AG20443 (cell line): ENCODE measurements at regions not wholly inside any gene's neighbourhood (a gene's known extent, or its start where the extent isn't known, plus 50 kb on each side); places are given as distances from the start of the nearest gene placed in this dataset.
"Not testable (repeated sequence)": the region's sequence is repeated elsewhere in the genome, so short reads cannot be mapped to it uniquely, and the experiment has no call there.

Experiments used
- DNase-seq: peaks from one replicate; pipeline ENCODE4 v3.0.0; 2012; ENCODE audit warnings: low spot score, mixed read lengths

GRCh38 chr10:80949785-80950184 is 412.1 kb downstream of the SH2D4B start:
- no peak for DNase-seq

DNA sequence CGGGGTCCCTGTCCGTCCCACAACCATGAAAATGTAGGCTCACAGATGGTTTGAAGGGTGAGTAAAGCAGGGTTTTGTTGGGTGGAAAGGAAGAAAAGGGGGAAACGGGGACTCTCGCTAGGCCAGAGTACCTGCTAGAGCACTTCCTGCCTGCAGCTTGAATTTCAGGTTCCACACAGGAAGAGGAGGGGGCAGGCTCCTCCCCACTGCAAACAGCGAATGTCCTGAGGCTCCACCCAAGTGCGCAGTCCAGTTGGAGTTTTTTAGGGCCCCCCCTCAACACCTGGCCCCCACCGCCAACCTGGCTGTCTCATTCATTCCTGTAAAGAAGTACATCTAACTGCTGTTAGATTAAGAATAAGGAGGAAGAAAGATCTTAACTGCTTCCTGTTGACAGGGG is 414.7 kb downstream of the SH2D4B start:
- no peak for DNase-seq

GRCh38 chr10:80957161-80957560 is 419.5 kb downstream of the SH2D4B start:
- no peak for DNase-seq

DNA sequence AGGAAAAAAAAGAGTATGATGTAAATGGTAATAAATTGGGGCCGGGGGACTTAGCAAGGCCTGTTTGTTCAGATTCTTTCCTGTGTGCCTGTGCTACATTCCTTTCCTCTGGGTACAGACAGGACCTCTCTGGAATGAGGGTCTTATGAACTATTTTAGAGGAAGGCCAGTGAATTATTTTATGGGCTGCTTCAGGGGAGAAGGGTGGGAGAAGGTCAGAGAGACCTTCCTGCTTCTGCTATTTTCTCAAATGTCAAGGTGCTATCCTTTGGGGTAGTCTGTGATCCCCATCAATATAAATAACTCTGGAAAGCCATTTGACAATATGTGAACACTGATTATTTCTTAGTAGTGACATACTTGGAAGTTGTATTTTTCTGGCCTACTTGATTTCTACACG is 426.5 kb downstream of the SH2D4B start:
- no peak for DNase-seq

- DNase-seq, result no peak
Measured at GRCh38 chr10:80964955-80965614, 427.4 kb downstream of the SH2D4B start.

GRCh38 chr10:80966326-80966986 is 428.8 kb downstream of the SH2D4B start:
- no peak for DNase-seq

DNA sequence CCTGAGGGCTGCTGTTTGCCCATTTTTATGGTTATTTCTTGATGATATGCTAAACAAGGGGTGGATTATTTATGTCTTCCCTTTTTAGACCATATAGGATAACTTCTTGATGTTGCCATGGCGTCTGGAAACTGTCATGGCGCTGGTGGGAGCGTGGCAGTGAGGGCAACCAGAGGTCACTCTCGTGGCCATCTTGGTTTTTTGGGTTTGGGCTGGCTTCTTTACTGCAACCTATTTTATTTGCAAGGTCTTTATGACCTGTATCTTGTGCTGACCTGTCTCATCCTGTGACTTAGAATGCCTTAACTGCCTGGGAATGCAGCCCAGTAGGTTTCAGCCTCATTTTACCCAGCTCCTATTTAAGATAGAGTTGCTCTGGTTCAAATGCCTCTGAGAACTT is 429.7 kb downstream of the SH2D4B start:
- DNase-seq, result not testable (repeated sequence)

DNA sequence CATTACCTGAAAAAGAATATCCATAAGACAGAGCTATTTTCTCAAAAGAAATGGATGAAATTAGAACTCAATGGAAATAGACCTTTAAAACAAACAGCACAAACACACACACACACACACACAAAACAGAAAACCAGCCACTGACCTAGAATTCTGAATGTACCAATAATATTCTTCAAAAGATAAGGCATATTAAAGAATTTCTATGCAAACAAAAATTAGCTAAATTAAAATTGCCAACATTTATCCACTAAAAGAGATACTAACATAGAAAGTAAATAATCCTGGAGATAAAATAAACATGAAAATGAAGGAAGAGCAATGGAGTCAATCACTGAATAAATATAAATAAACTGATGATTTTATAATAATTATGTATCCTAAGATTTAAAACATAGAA is 431.2 kb downstream of the SH2D4B start:
- no peak for DNase-seq

DNA sequence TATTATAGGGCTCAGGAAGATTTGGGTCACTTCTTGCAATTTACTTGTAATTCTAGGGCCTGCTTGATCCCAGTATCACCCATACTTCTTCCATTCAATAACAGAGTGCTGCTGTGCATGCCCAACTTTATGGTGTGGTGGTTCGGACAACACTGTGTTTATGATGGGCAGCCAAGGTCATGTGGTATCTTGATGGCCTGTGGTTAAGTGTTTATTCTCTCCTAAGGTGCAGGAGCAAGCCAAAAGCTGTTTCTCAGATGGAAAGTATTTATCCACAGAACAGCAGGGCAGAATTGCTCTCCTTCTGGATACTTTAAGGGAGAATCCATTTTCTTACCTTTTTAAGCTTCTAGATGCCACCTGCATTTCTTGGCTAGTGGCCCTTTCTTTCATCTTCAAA is 433.8 kb downstream of the SH2D4B start:
- no peak for DNase-seq

DNA sequence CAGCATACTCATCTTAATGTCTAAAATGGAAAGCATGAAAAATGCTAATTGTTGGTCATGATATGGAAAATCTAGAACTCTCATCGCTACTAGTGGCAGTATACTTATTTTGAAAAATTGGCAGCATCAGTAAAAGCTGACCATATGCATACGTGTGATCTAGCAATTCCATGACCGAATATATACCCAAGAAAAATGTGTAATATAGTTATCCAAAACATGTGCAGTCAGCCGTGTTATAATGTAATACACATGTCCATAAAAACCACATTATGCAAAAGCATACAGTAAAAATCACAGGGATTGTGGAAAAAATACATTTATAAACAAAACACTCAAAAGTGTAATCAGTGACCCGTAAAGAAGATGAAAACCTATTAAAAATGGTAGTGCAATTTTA is 439.0 kb downstream of the SH2D4B start:
- DNase-seq, result no peak

GRCh38 chr10:80985102-80985501 is 447.4 kb downstream of the SH2D4B start:
- DNase-seq, result no peak

GRCh38 chr10:80986596-80986995 is 448.9 kb downstream of the SH2D4B start:
- DNase-seq, result no peak

DNA sequence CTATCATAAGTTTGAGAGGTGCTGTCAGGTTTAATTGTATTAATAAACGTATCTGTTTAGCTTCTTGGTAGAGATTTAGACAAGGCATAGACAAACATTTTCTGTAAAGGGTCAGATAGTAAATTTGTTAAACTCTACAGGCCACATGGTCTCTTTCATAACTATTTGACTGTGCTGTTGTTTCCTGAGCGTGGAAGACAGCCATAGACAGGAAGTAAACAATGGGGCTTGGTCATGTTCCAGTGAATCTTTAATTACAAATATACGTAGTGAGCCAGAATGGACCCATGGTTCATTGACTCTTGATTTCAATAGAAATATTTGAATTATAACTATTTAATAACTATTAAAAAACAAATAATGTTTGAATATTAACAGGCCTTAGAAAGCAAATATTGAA is 451.1 kb downstream of the SH2D4B start:
- no peak for DNase-seq

GRCh38 chr10:80996615-80997193 is 459.0 kb downstream of the SH2D4B start:
- DNase-seq, result no peak

GRCh38 chr10:81000781-81001180 is 463.1 kb downstream of the SH2D4B start:
- DNase-seq, result no peak

DNA sequence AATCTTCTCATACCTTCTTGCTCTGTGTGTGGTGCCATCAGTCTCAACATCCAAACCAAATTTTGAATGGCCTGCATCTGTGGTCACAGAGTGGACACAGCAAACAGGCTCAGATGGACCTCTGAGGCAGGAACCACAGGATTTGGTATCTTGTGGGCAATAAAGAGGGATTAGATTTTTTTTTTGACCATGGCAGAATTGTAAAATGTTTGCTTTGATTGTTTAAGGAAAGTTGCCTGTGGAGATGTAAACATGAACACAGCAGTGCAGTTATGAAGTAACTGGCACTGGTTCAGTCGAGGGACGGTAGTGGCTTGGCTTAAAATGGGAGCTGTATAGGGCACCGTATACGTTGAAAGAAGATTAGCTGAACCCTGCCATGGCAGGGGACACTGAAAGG is 464.7 kb downstream of the SH2D4B start:
- no peak for DNase-seq

GRCh38 chr10:81007872-81008271 is 470.2 kb downstream of the SH2D4B start:
- DNase-seq, result no peak

GRCh38 chr10:81008726-81009125 is 471.0 kb downstream of the SH2D4B start:
- no peak for DNase-seq

GRCh38 chr10:81009296-81009695 is 471.6 kb downstream of the SH2D4B start:
- DNase-seq, result no peak

- DNase-seq, result no peak
Measured at GRCh38 chr10:81013771-81014170, 476.1 kb downstream of the SH2D4B start.

DNA sequence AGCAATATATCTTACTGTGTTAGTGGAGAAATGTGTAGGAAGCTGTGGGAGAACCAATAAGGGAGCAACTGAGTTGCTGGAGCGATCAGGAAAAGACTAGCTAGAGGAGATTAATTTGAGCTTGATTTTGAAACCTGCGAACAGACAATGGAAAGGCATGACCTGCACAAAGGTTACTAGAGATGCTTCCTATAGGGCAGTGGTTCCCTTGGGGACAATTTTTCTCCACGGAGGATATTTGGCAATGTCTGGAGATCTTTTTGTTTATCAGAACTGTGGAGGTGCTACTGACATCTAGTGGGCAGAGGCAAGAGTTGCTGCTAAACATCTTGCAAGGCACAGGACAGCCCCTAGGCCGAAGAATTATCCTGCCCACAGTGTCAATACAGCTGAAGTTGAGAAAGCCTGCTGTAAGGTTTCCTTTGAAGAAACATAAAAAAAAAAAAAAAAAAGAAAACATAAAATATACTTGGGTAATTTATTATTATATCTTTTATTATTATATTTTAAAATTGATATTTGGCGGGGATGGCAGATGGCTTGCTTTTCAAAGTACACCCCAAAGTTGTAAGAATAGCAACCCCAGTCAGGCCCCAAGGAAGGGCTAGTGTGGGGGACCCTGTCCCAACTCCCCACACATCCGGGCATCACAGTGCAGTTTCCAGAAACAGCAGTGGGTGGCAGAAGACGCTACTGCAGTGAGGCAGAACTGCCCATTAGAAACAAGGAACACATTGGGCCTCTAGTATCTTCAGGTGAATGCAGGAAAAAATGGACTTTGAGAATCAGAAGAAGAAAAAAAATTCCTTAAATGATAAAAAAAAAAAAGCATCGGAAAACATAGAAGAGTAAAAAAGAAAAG is 481.6 kb downstream of the SH2D4B start:
- peak; percentile 39 for DNase-seq

- no peak for DNase-seq
Measured at GRCh38 chr10:81021428-81022129, 483.9 kb downstream of the SH2D4B start.
